Calu3 (cell line): ENCODE measurements at regions not wholly inside any gene's neighbourhood (a gene's known extent, or its start where the extent isn't known, plus 50 kb on each side); places are given as distances from the start of the nearest gene placed in this dataset.

ENCODE experiments used
- BruUV-seq: library from RNA; stranded (reverse); fragments of 400-500 nt; replicated peaks from 2 replicates; lab custom pipeline; 2021; lab: Mats Ljungman, UMichigan
- CTCF ChIA-PET: fragments of 300-600 bp; sonication (Branson Sonifier 250); formaldehyde crosslinking; loops from one replicate; lab custom pipeline; 2022; ENCODE audit warnings: antibody characterized with exemption; lab: Charles Lee
- DNase-seq: peaks from one replicate; pipeline ENCODE4 v3.0.0; 2022
- H3K27ac Mint-ChIP-seq: one replicate; pipeline ENCODE4 v1.8.0; 2022; ENCODE audit warnings: mixed read lengths; ENCODE audit not compliant: unreplicated experiment
- H3K27me3 Mint-ChIP-seq: one replicate; pipeline ENCODE4 v1.8.0; 2022; ENCODE audit warnings: mixed read lengths; ENCODE audit not compliant: unreplicated experiment
- H3K36me3 Mint-ChIP-seq: one replicate; pipeline ENCODE4 v1.8.0; 2022; ENCODE audit warnings: mild to moderate bottlenecking, moderate library complexity, mixed read lengths; ENCODE audit not compliant: insufficient read depth, unreplicated experiment
- H3K4me1 Mint-ChIP-seq: one replicate; pipeline ENCODE4 v1.8.0; 2022; ENCODE audit warnings: mild to moderate bottlenecking, low read depth, mixed read lengths; ENCODE audit not compliant: unreplicated experiment
- H3K4me3 Mint-ChIP-seq: one replicate; pipeline ENCODE4 v1.8.0; 2022; ENCODE audit warnings: mild to moderate bottlenecking, low read depth, moderate library complexity, mixed read lengths; ENCODE audit not compliant: unreplicated experiment
- H3K9me3 Mint-ChIP-seq: one replicate; pipeline ENCODE4 v1.8.0; 2022; ENCODE audit warnings: low read depth, mixed read lengths; ENCODE audit not compliant: unreplicated experiment
- intact Hi-C: fragments of 100-400 bp; cut with micrococcal nuclease; formaldehyde crosslinking; loops from one replicate; pipeline ENCODE4 v1.10.0; 2022; ENCODE audit not compliant: unreplicated experiment
- TF ChIP-seq, protein P1 (sequence below): fragments of 200-600 bp; IDR thresholded peaks from one replicate; pipeline ENCODE4 v1.8.0; 2022; ENCODE audit warnings: antibody characterized with exemption; ENCODE audit not compliant: unreplicated experiment

DNA sequence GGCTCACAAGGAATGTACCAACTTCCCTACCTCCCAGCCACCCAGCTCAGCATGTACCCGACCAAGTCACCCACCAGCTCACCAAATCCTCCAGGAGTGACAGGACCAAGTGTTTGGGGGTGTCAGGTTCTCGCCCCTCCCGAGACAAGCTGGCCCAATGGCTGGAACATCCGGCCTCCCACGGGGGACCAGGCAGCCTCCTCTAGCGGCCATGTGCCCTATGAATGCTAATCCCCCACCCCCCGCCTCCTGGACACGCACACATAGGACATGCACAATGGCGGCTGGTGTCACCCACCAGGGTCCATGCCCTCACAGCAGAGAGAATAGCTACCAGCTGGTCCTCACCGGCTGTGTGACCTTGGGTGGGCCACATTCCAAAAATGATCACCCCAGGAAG, 151.0 kb downstream of the MN1 start:
- Mint-ChIP-seq H3K4me3 (no peak overlapping the region), H3K9me3 (peaks cover 6% of the 10 kb centered on the region), H3K36me3 (peaks cover 5% of the 10 kb centered on the region), H3K27me3 (peaks cover 37% of the 10 kb centered on the region), H3K27ac (no peak overlapping the region), H3K4me1 (peaks cover 20% of the 10 kb centered on the region)
- TF ChIP-seq, protein P1, sequence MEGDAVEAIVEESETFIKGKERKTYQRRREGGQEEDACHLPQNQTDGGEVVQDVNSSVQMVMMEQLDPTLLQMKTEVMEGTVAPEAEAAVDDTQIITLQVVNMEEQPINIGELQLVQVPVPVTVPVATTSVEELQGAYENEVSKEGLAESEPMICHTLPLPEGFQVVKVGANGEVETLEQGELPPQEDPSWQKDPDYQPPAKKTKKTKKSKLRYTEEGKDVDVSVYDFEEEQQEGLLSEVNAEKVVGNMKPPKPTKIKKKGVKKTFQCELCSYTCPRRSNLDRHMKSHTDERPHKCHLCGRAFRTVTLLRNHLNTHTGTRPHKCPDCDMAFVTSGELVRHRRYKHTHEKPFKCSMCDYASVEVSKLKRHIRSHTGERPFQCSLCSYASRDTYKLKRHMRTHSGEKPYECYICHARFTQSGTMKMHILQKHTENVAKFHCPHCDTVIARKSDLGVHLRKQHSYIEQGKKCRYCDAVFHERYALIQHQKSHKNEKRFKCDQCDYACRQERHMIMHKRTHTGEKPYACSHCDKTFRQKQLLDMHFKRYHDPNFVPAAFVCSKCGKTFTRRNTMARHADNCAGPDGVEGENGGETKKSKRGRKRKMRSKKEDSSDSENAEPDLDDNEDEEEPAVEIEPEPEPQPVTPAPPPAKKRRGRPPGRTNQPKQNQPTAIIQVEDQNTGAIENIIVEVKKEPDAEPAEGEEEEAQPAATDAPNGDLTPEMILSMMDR, result no peak
- BruUV-seq, result no TSS peak
- CTCF ChIA-PET, result no interaction called here
- no peak for DNase-seq
- intact Hi-C loops, result no loop called here

DNA sequence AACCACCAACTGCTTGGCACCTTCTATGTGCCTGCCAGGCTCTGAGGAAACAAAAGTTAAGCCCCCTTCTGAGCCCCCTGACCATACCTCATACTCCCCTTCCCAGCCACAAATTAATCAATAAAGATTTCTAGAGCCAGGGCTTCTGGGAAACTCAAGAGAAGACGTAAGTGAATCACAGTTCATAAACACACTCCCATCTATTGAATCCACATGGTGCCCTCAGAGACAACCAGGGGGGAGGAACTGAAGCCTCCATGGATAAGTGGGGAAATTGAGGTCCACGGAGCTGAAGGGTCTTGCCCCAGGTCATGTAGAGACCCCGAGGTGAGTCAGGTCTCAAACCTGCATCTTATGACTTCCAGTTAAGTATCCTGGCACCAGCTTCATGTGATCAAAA, 150.6 kb downstream of the MN1 start:
- TF ChIP-seq, protein P1, result no peak
- peaks cover 5% of the 10 kb centered on the region for H3K36me3 Mint-ChIP-seq
- H3K27me3 Mint-ChIP-seq, result peaks cover 41% of the 10 kb centered on the region
- CTCF ChIA-PET, result no interaction called here
- H3K27ac Mint-ChIP-seq, result no peak overlapping the region
- intact Hi-C loops, result no loop called here
- peaks cover 6% of the 10 kb centered on the region for H3K9me3 Mint-ChIP-seq
- BruUV-seq, result no TSS peak
- no peak overlapping the region for H3K4me3 Mint-ChIP-seq
- H3K4me1 Mint-ChIP-seq, result peaks cover 20% of the 10 kb centered on the region
- no peak for DNase-seq

DNA sequence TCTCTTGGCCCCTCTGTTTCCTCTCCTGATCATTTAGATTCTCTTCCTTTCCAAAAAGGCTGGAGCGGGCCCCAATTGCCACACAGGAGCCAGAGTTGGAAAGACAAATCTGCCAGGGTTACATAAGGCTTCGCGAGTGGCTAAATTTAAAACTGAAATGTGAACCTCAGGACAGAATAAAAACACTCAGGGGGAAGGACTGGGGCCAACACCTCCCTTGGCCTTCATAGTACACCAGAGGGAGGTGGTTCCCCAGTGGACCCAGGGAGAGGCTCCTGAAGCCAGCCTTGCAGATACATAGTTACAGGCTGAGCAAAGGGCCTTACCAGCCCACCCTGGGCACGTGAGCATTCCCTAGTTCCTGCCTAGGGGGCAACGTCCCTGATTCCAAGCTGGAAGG, 150.1 kb downstream of the MN1 start:
- Mint-ChIP-seq H3K36me3 (peaks cover 5% of the 10 kb centered on the region), H3K4me3 (no peak overlapping the region), H3K4me1 (peaks cover 20% of the 10 kb centered on the region), H3K9me3 (peaks cover 9% of the 10 kb centered on the region), H3K27ac (no peak overlapping the region), H3K27me3 (peaks cover 46% of the 10 kb centered on the region)
- no peak for DNase-seq
- TF ChIP-seq, protein P1, result no peak
- BruUV-seq, result no TSS peak
- intact Hi-C loops, result no loop called here
- CTCF ChIA-PET, result no interaction called here

DNA sequence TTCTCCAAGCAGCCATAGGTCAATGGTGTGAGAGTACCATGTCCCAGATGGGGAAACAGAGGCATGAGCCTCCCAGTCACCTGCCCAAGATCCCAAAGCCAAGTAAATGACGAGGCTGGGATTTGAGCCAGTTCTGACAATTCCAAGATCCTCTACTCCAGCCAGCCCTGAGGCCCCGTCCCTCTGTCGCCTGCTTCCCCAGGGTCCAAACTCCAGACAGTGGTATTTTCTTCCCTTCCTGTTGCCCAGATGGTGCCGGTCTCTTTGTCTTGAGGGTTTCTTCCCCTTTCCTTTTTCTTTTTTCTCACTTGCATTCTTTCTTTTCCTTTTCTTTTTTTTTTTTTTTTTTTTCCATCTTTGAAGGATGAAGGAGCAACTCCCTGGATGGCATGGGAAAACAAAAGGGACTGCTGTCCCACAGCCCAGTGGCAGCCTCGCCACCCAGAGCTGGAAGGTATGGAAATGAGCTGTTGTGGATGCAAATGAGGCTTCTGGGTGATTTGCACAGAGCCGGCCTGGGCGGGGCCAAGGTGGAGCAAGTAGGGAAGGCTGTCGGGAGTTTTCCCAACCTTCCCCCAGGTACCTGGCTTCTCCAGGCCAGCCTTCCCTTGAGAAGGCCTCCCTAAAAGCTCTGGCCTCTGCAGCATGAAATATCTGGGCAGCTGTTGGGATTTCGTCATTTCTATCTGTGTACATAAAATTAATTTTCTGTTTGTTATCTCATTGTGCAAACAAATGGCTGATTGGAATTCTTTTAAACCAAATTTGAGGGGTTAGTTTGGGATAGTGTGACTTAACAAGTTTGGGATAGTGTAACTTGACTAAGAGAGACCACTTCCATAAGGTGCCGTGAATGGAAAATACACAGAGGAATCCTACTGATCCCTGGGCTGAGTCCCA, 146.8 kb downstream of the MN1 start:
- no peaks in the 10 kb centered on the region for H3K36me3 Mint-ChIP-seq
- intact Hi-C loops, result no loop called here
- no peak overlapping the region for H3K27ac Mint-ChIP-seq
- no peak overlapping the region for H3K4me3 Mint-ChIP-seq
- TF ChIP-seq, protein P1, result no peak
- peak; percentile 50 for DNase-seq
- peaks cover 3% of the 10 kb centered on the region for H3K9me3 Mint-ChIP-seq
- peaks cover 26% of the 10 kb centered on the region for H3K27me3 Mint-ChIP-seq
- H3K4me1 Mint-ChIP-seq, result peaks cover 12% of the 10 kb centered on the region
- CTCF ChIA-PET, result interaction anchor here (0.7 kb wide), 2 partner anchors 97 to 1851 kb away, joined by 5 to 6 read pairs; no protein-coding TSS in a partner anchor
- BruUV-seq, result no TSS peak
